ENCODE measurements at regions not wholly inside any gene's neighbourhood (a gene's known extent, or its start where the extent isn't known, plus 50 kb on each side); places are given as distances from the start of the nearest gene placed in this dataset.

DNA sequence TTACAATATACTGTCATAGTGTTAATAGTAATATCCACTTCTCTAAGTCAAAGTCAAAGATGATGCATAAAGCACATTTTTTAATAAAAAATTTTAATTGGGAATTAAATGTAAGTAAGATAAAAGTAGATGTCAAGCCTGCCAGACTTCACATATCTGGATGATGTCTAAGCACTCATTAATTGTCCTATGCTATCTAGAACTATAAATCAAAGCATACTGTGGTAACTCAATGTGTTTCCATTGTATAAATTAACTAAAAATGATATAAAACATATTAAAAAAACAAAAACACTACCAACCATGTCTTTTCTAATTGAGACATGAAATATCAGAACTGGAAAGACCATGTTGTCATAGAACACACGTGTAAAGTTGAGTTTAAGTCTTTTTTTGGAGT is 51.2 kb downstream of the ZZZ3 start:
- no peak for DNase-seq (ENCODE audit: extremely low read depth in 1 of 4, low spot score in 3 of 4)
- Histone ChIP-seq H3K27me3 (ENCODE audit: control insufficient read depth in 2 of 2, insufficient read depth in 2 of 2, low read length in 2 of 2) (no peaks in the 10 kb centered on the region), H3K4me2 (ENCODE audit: insufficient read depth, low read length) (no peak overlapping the region), H3K9me3 (replicated peaks; ENCODE audit: control insufficient read depth, insufficient read depth, low read depth, low read length) (no peaks in the 10 kb centered on the region), H3K79me2 (ENCODE audit: control insufficient read depth, insufficient read depth, low read length) (no peaks in the 10 kb centered on the region), H3K9ac (ENCODE audit: insufficient read depth in 1 of 2, low read depth in 2 of 2, low read length in 2 of 2) (no peak overlapping the region), H3K4me1 (replicated peaks in 1 of 2; ENCODE audit: control insufficient read depth in 2 of 2, insufficient read depth in 2 of 2, low read length in 2 of 2) (no peaks in the 10 kb centered on the region), H4K20me1 (replicated peaks; ENCODE audit: control insufficient read depth, insufficient read depth, low read length) (no peaks in the 10 kb centered on the region), H3K4me3 (no peak overlapping the region), H3K27ac (ENCODE audit: extremely low read depth, low read depth, low read length) (no peak overlapping the region), H2AFZ (ENCODE audit: low read depth, low read length) (no peak overlapping the region), H3K9me1 (ENCODE audit: control insufficient read depth, insufficient read depth, low read length) (no peaks in the 10 kb centered on the region), H3K36me3 (ENCODE audit: control insufficient read depth, insufficient read depth, low read length) (peaks cover 49% of the 10 kb centered on the region)
- TF ChIP-seq ZNF79 (CRISPR knock-in tag; IDR thresholded peaks at IDR 0.05; ENCODE audit: low read depth): no peak
- no peak for TF ChIP-seq PYGO2 (tag; IDR thresholded peaks at IDR 0.05)
- TF ChIP-seq HLTF (IDR thresholded peaks at IDR 0.05): no peak
- no peak for TF ChIP-seq TOE1 (IDR thresholded peaks at IDR 0.05; ENCODE audit: borderline replicate concordance)
- no peak for TF ChIP-seq TOE1 (CRISPR knock-in tag; IDR thresholded peaks at IDR 0.05; ENCODE audit: borderline replicate concordance, low read depth)
- no peak for TF ChIP-seq FUS (optimal IDR thresholded peaks at IDR 0.05; ENCODE audit: low read depth, low read length)
- TF ChIP-seq, protein P1, sequence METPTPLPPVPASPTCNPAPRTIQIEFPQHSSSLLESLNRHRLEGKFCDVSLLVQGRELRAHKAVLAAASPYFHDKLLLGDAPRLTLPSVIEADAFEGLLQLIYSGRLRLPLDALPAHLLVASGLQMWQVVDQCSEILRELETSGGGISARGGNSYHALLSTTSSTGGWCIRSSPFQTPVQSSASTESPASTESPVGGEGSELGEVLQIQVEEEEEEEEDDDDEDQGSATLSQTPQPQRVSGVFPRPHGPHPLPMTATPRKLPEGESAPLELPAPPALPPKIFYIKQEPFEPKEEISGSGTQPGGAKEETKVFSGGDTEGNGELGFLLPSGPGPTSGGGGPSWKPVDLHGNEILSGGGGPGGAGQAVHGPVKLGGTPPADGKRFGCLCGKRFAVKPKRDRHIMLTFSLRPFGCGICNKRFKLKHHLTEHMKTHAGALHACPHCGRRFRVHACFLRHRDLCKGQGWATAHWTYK (CRISPR knock-in tag; IDR thresholded peaks at IDR 0.05): no peak
- no peak for TF ChIP-seq U2AF2 (optimal IDR thresholded peaks at IDR 0.05; ENCODE audit: low read depth, low read length)
- no peak for TF ChIP-seq ARNT (IDR thresholded peaks at IDR 0.05)
- no peak for TF ChIP-seq CHD2 (IDR thresholded peaks at IDR 0.05; ENCODE audit: low read depth, low read length)
- TF ChIP-seq ZNF140 (CRISPR knock-in tag; IDR thresholded peaks at IDR 0.05): no peak
- 100% methylated on average over 1 of the region's 1 CpG for WGBS (ENCODE audit: insufficient coverage, low coverage, missing lambda C conversion rate)
- in situ Hi-C loops (cut with MboI): no loop called here
- CTCF ChIA-PET (ENCODE audit: low intra/inter-chr PET ratio): no interaction called here
- no TSS peak for BruUV-seq (replicated peaks)
- POLR2A ChIA-PET: no interaction called here
- intact Hi-C loops (cut with micrococcal nuclease): no loop called here
- ATAC-seq: no peak
- FAIRE-seq: no peak

All from K562 (cell line).